CD14-positive monocyte (primary cell): ENCODE measurements at regions not wholly inside any gene's neighbourhood (a gene's known extent, or its start where the extent isn't known, plus 50 kb on each side); places are given as distances from the start of the nearest gene placed in this dataset.
"Not testable (repeated sequence)": the region's sequence is repeated elsewhere in the genome, so short reads cannot be mapped to it uniquely, and the experiment has no call there.

ENCODE experiments used
- DNase-seq, 3 donors: peaks; one replicate each; pipeline ENCODE4 v3.0.0-alpha.2; 2011 to 2022
- H2AFZ ChIP-seq: 2 replicates; pipeline ENCODE4 v1.6.0; 2012; ENCODE audit warnings: mild to moderate bottlenecking, low read depth, low read length, inconsistent platforms; ENCODE audit not compliant: insufficient read depth, poor library complexity, severe bottlenecking
- H3K27ac ChIP-seq, 2 donors: 1 replicate in 1 of 2; 2 replicates in 1 of 2; pipeline ENCODE4 v1.5.1; 2012 to 2013; ENCODE audit warnings: low read length in 2 of 2, control low read depth in 1 of 2, inconsistent platforms in 1 of 2, low read depth in 1 of 2, mild to moderate bottlenecking in 1 of 2
- H3K27me3 ChIP-seq, 2 donors: one replicate each; pipeline versions ENCODE4 v1.6.0 to v1.6.1; 2011 to 2013; ENCODE audit warnings: low read length in 2 of 2; ENCODE audit not compliant: control insufficient read depth in 2 of 2, insufficient read depth in 2 of 2
- H3K36me3 ChIP-seq, 2 donors: replicated peaks in 1 of 2; 1 replicate in 1 of 2; 2 replicates in 1 of 2; pipeline versions ENCODE4 v1.5.1 to v1.6.1; 2012 to 2013; ENCODE audit warnings: low read length in 2 of 2, control low read depth in 1 of 2, inconsistent platforms in 1 of 2, mild to moderate bottlenecking in 1 of 2; ENCODE audit not compliant: insufficient read depth in 2 of 2, control insufficient read depth in 1 of 2
- H3K4me1 ChIP-seq, 2 donors: 1 replicate in 1 of 2; 2 replicates in 1 of 2; pipeline versions ENCODE4 v1.5.1 to v1.6.1; 2012 to 2013; ENCODE audit warnings: low read length in 2 of 2, control low read depth in 1 of 2, inconsistent platforms in 1 of 2, mild to moderate bottlenecking in 1 of 2, moderate library complexity in 1 of 2; ENCODE audit not compliant: insufficient read depth in 2 of 2, control insufficient read depth in 1 of 2
- H3K4me2 ChIP-seq: replicated peaks from 2 replicates; pipeline ENCODE3; 2012; ENCODE audit warnings: low read length, moderate library complexity, mild to moderate bottlenecking; ENCODE audit not compliant: poor library complexity, severe bottlenecking; ENCODE audit errors: extremely low read depth
- H3K4me3 ChIP-seq, 3 experiments: fragments of 200-600 bp in 1 of 3; sonication (generic) in 1 of 3; replicated peaks in 1 of 3; 1 replicate in 2 of 3; 2 replicates in 1 of 3; pipeline ENCODE4 v1.5.1; 2011 to 2013; ENCODE audit warnings: low read length in 3 of 3, mild to moderate bottlenecking in 3 of 3, control low read depth in 2 of 3, low read depth in 2 of 3, inconsistent platforms in 1 of 3, moderate library complexity in 1 of 3
- H3K79me2 ChIP-seq: 2 replicates; pipeline ENCODE4 v1.6.0; 2012; ENCODE audit warnings: mild to moderate bottlenecking, control low read depth, inconsistent platforms, low read length, moderate library complexity; ENCODE audit not compliant: insufficient read depth
- H3K9ac ChIP-seq: 2 replicates; pipeline ENCODE4 v1.6.0; 2017; ENCODE audit warnings: low read length, mild to moderate bottlenecking; ENCODE audit not compliant: insufficient read depth, poor library complexity, severe bottlenecking
- H3K9me3 ChIP-seq, 2 donors: replicated peaks in 1 of 2; 1 replicate in 1 of 2; 2 replicates in 1 of 2; pipeline versions ENCODE4 v1.5.1 to v1.6.1; 2012 to 2013; ENCODE audit warnings: low read length in 2 of 2, control low read depth in 1 of 2; ENCODE audit not compliant: control insufficient read depth in 1 of 2, insufficient read depth in 1 of 2
- H4K20me1 ChIP-seq: 2 replicates; pipeline ENCODE4 v1.6.0; 2012; ENCODE audit warnings: mild to moderate bottlenecking, low read length, control low read depth, moderate library complexity; ENCODE audit not compliant: insufficient read depth
- H3K27ac Mint-ChIP-seq, 7 donors: one replicate each; pipeline ENCODE4 v1.8.0; 2020; ENCODE audit warnings: mild to moderate bottlenecking in 7 of 7, mixed read lengths in 7 of 7, moderate library complexity in 6 of 7, inconsistent platforms in 2 of 7
- H3K27me3 Mint-ChIP-seq, 3 donors: one replicate each; pipeline ENCODE4 v1.8.0; 2021 to 2022; ENCODE audit warnings: low read depth in 3 of 3, mild to moderate bottlenecking in 3 of 3, mixed read lengths in 3 of 3, moderate library complexity in 3 of 3, inconsistent platforms in 1 of 3
- H3K36me3 Mint-ChIP-seq, 2 donors: one replicate each; pipeline ENCODE4 v1.8.0; 2020; ENCODE audit warnings: mixed read lengths in 2 of 2, inconsistent platforms in 1 of 2, mild to moderate bottlenecking in 1 of 2
- H3K4me1 Mint-ChIP-seq: one replicate; pipeline ENCODE4 v1.8.0; 2020; ENCODE audit warnings: mild to moderate bottlenecking, mixed read lengths
- H3K4me3 Mint-ChIP-seq, 2 donors: one replicate each; pipeline ENCODE4 v1.8.0; 2020; ENCODE audit warnings: mild to moderate bottlenecking in 2 of 2, mixed read lengths in 2 of 2, moderate library complexity in 1 of 2
- H3K9me3 Mint-ChIP-seq, 7 donors: one replicate each; pipeline ENCODE4 v1.8.0; 2020 to 2022; ENCODE audit warnings: mixed read lengths in 7 of 7, mild to moderate bottlenecking in 6 of 7, moderate library complexity in 6 of 7, inconsistent platforms in 2 of 7
- WGBS: methylation state at CpG from one replicate; pipeline ENCODE4 v1.1.5; 2013; ENCODE audit warnings: missing lambda C conversion rate; ENCODE audit not compliant: insufficient coverage; 5-methylcytosine and 5-hydroxymethylcytosine counted together
- intact Hi-C, 2 donors: fragments of 100-400 bp; cut with micrococcal nuclease; formaldehyde crosslinking; loops; one replicate each; pipeline versions ENCODE4 v1.15.0 to v1.15.1; 2023
- TF ChIP-seq, protein P1 (sequence below): fragments of 200-600 bp; IDR thresholded peaks from one replicate; pipeline ENCODE4 v1.8.0; 2022; ENCODE audit warnings: antibody characterized with exemption, mild to moderate bottlenecking

DNA sequence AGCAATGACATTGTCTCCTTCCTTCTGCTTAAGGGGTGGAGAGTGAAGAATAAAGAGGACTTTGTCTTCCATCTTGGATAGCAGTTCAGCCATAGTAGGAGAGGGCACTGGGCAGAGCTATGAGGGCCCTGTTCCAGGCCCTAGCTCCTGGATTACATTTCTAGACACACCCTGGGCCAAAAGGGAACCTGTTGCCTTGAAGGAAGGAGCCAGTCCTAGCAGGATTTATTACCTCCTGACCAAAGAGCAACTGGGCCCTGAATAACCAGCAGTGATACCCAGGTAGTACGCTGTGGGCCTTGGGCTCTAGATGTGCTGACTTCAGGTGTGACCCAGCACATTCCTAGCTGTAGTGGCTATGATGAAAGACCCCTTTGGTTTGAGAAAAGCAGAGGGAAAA, 95.8 kb downstream of the RMI1 start:
- H3K27me3 Mint-ChIP-seq = peaks cover 0 to 4% (median 2%) of the 10 kb centered on the region in 3 donors
- H3K27ac ChIP-seq = no peak overlapping the region
- H3K9me3 Mint-ChIP-seq = peaks cover 0 to 6% (median 2%) of the 10 kb centered on the region in 7 donors
- H3K27ac Mint-ChIP-seq = no peak overlapping the region
- no peak overlapping the region for H3K4me3 ChIP-seq
- no peak for DNase-seq
- H3K36me3 ChIP-seq = no peaks in the 10 kb centered on the region
- no peak overlapping the region for H3K4me2 ChIP-seq
- H4K20me1 ChIP-seq = no peaks in the 10 kb centered on the region
- no peaks in the 10 kb centered on the region for H3K9me3 ChIP-seq
- H3K4me1 ChIP-seq = no peaks in the 10 kb centered on the region
- H2AFZ ChIP-seq = no peak overlapping the region
- no peaks in the 10 kb centered on the region for H3K27me3 ChIP-seq
- H3K36me3 Mint-ChIP-seq = no peaks in the 10 kb centered on the region
- no peaks in the 10 kb centered on the region for H3K79me2 ChIP-seq
- H3K4me3 Mint-ChIP-seq = no peak overlapping the region
- WGBS = 83% methylated on average over 1 of the region's 1 CpG
- TF ChIP-seq, protein P1, sequence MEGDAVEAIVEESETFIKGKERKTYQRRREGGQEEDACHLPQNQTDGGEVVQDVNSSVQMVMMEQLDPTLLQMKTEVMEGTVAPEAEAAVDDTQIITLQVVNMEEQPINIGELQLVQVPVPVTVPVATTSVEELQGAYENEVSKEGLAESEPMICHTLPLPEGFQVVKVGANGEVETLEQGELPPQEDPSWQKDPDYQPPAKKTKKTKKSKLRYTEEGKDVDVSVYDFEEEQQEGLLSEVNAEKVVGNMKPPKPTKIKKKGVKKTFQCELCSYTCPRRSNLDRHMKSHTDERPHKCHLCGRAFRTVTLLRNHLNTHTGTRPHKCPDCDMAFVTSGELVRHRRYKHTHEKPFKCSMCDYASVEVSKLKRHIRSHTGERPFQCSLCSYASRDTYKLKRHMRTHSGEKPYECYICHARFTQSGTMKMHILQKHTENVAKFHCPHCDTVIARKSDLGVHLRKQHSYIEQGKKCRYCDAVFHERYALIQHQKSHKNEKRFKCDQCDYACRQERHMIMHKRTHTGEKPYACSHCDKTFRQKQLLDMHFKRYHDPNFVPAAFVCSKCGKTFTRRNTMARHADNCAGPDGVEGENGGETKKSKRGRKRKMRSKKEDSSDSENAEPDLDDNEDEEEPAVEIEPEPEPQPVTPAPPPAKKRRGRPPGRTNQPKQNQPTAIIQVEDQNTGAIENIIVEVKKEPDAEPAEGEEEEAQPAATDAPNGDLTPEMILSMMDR = no peak
- H3K9ac ChIP-seq = no peak overlapping the region
- H3K4me1 Mint-ChIP-seq = no peaks in the 10 kb centered on the region
- intact Hi-C loops = no loop called here

DNA sequence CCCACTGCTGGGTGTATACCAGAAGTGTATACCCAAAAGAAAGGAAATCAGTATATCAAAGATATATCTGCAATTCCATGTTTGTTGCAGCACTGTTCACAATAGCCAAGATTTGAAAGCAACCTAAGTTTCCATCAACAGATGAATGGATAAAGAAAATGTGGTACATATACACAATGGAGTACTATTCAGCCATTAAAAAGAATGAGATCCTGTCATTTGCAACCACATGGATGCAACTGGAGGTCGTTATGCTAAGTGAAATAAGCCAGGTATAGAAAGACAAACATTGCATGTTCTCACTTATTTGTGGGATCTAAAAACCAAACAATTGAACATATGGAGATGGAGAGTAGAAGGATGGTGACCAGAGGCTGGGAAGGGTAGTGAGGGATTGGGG, 97.2 kb downstream of the RMI1 start:
- H3K27me3 Mint-ChIP-seq, H3K27ac Mint-ChIP-seq, H4K20me1 ChIP-seq, DNase-seq, H3K4me1 ChIP-seq, H3K27me3 ChIP-seq, H3K36me3 ChIP-seq, H3K4me3 ChIP-seq, H3K9ac ChIP-seq, H3K79me2 ChIP-seq, H3K4me2 ChIP-seq, intact Hi-C loops, H3K4me1 Mint-ChIP-seq, H3K9me3 ChIP-seq, H3K36me3 Mint-ChIP-seq, H3K27ac ChIP-seq, H2AFZ ChIP-seq, H3K4me3 Mint-ChIP-seq, H3K9me3 Mint-ChIP-seq: not testable (repeated sequence)
- 50% methylated on average over 1 of the region's 1 CpG for WGBS
